Middle frontal gyrus (tissue), 1 donor: ENCODE measurements at regions not wholly inside any gene's neighbourhood (a gene's known extent, or its start where the extent isn't known, plus 50 kb on each side); places are given as distances from the start of the nearest gene placed in this dataset.

ENCODE experiments used
- DNase-seq: peaks from one replicate; pipeline ENCODE4 v3.0.0-alpha.2; 2015; ENCODE audit warnings: low spot score; ENCODE audit errors: extremely low spot score

GRCh38 chr5:13478831-13479465 lies 465.5 kb downstream of the DNAH5 start:
- DNase-seq = peak; percentile 53

DNA sequence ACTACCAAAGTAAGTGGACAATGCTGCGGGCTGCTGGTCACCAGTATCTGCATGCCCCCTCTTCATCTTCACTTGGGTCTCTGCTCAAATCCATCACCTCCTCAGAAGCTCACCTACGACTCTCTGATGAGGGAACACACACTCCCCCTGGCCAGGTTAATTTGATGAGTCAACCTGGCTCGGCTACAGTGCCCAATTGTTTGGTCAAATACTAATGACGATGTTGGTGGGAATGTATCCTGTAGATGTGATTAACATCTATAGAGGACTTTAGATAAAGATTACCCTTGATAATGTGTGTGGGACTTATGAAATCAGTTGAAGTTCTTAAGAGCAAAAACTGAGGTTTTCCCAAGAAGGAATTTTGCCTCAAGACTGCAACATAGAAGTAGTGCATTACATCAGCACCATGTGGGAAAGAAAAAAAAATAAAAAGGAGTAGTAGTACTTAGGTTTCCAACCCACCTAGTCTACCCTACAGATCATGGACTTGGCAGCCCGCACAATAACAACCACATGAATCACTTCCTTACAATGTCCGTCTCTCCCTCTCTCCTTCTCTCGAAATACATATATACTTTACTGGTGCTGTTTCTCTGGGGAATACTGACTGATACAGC lies 467.3 kb downstream of the DNAH5 start:
- no peak for DNase-seq

DNA sequence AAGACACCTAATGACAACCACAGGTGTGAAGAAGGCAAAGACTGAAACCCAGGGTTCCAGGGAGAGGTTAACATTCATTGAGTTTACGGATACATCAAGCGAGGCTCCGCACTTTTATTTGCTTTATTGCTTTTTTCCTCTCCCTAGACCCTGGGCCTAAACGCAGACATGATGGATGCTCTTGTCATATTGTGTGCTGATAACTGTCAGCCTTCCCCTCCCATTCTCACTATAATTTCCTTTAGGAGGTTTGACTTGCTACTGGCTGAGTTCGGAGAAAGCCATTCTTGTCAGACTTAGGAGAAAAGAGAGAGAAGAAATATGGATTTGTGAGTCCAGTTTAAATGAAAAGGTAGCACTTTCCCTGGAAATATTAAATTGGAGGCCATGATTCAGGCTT lies 471.6 kb downstream of the DNAH5 start:
- no peak for DNase-seq

DNA sequence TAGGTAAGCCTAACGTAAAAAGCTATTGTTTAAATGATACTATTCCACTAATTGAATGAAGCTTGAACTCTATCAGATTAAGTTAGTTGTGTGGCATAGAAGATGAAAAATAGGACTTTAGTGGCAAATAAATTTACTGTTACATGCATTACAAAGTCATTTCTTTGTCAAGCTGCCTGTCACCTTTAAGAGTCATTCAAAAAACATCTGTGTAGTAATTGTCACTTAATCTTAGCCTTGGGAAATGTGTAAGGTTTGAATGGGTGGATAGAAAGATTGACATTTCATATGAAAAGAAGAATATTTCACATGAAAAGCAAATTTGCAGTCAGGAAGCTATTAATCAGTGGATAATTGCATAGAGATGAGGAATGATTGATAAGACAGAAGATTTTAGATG lies 473.5 kb downstream of the DNAH5 start:
- no peak for DNase-seq

DNA sequence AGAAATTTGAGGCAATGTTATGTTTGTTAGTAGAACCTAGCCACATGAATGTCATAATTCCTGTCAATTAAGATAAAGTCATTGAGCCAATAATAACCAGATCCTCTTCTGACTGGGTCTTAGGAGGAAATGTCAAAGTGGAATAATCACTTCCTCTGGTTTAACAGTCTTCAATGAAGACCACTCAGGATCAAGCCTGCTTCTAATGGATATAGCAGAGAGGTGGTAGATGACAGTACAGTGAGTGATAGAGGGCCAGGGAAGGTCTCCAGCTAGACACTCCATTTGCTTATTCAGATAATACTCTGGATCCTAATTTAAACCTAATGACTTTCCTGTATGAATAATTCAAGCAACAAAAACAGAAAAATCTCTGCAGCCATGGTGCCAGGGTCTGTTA lies 474.2 kb downstream of the DNAH5 start:
- DNase-seq = no peak

GRCh38 chr5:13464532-13465193 lies 479.8 kb downstream of the DNAH5 start:
- DNase-seq = no peak

GRCh38 chr5:13460587-13460986 lies 483.9 kb downstream of the DNAH5 start:
- DNase-seq = no peak

DNA sequence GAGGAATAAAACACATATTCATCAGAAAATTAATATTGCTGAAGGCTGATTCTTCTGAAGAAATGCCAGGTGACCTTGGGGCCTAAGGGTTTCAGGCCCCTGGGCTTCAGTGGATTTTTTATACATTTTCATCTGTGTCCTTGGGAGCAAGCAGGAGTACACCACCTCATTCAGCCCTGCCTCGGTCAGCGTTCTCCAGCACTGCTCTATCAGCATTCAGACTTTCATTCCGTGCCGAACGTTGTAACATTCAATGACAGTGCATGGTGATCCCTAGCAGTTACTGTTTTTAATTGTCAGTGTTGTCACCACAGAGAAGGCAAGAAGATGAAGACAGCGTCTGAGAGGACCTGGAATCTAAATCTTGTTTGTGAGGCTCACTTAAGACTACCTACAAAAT lies 490.4 kb downstream of the DNAH5 start:
- DNase-seq = no peak

GRCh38 chr5:13448843-13449242 lies 495.6 kb downstream of the DNAH5 start:
- no peak for DNase-seq

- no peak for DNase-seq
Measured at GRCh38 chr5:13439430-13439829, 505.1 kb downstream of the DNAH5 start.

- DNase-seq = no peak
Measured at GRCh38 chr5:13427827-13428557, 516.5 kb downstream of the DNAH5 start.

GRCh38 chr5:13412040-13412595 lies 532.4 kb downstream of the DNAH5 start:
- no peak for DNase-seq

GRCh38 chr5:13408616-13409015 lies 535.9 kb downstream of the DNAH5 start:
- DNase-seq = no peak

- DNase-seq = no peak
Measured at GRCh38 chr5:13403351-13403750, 541.1 kb downstream of the DNAH5 start.

GRCh38 chr5:13385066-13385465 lies 559.4 kb downstream of the DNAH5 start:
- no peak for DNase-seq

GRCh38 chr5:13382232-13382631 lies 562.3 kb downstream of the DNAH5 start:
- no peak for DNase-seq

- no peak for DNase-seq
Measured at GRCh38 chr5:13378091-13378490, 566.4 kb downstream of the DNAH5 start.

- DNase-seq = no peak
Measured at GRCh38 chr5:13359344-13359743, 585.1 kb downstream of the DNAH5 start.

DNA sequence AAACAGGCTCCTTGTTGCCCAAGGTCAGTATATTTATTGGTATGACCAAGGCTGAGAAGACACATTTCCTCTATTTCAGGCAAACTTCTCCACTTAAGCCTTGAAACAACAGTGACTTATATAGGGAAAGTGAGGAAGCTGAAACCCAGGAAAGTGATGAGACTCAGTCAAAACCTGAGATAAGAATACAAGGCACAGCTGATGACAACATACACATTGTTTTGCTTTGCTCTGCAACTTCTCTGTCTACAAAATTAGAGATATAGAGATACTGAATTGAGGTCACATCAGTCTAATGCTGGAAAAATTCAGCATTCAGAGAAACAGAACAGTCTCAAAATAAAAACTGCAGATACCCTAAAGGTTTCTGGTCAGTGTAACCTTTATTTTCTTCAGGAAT lies 586.1 kb downstream of the DNAH5 start:
- no peak for DNase-seq

DNA sequence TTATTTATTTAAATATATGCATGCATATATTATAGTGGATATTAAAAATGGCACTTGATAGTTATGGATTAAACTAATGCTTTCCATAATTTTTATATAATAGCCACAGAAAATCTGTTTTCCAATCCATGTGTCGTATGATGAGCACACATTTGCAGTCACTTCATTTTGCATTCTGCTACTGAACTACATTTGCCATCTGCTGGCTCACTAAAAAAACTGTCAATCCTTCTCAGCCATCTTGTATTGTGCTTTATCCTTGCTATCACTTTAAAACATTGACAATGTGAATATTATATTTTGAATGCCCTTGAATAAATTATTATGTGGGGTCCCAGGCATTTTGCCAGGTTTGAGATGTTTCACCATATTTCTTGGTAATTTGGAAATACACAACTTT lies 586.6 kb downstream of the DNAH5 start:
- DNase-seq = no peak

GRCh38 chr5:13356226-13356625 lies 588.3 kb downstream of the DNAH5 start:
- no peak for DNase-seq

- DNase-seq = no peak
Measured at GRCh38 chr5:13354611-13355010, 589.9 kb downstream of the DNAH5 start.
